ENCODE measurements at regions not wholly inside any gene's neighbourhood (a gene's known extent, or its start where the extent isn't known, plus 50 kb on each side); places are given as distances from the start of the nearest gene placed in this dataset.
A peak's percentile ranks its signal among the peaks of the same experiment; 100 is the strongest.
"Not testable (repeated sequence)": the region's sequence is repeated elsewhere in the genome, so short reads cannot be mapped to it uniquely, and the experiment has no call there.

DNA sequence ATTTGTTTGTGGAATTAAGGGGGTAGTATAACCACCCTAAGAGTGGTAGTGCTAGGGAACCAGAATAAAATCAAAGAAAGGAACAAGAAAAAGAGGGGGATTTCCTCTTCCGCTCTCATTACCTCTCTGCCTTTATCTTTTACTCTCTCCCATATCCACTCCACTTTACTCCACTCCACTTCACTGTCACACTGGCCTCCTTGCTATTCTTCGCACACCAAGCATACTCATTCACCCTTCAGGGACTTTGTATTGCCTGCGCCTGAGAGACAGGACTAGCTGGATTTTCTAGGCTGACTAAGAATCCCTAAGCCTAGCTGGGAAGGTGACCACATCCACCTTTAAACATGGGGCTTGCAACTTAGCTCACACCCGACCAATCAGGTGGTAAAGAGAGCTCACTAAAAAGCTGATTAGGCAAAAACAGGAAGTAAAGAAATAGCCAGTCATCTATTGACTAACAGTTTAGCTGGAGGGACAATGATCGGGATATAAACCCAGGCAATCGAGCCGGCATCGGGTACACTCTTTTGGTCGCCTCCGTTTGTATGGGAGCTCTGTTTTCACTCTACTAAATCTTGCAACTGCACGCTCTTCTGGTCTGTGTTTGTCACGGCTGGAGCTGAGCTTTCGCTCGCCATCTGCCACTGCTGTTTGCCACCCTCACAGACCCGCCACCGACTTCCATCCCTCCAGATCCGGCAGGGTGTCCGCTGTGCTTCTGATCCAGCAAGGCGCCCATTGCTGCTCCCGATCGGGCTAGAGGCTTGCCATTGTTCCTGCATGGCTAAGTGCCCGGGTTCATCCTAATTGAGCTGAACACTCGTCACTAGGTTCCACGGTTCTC, 121.8 kb downstream of the FAM170A start:
- no peaks in the 10 kb centered on the region for H3K36me3 ChIP-seq
- no peaks in the 10 kb centered on the region for H3K27me3 ChIP-seq (ENCODE audit: insufficient read depth, low read depth, severe bottlenecking)
- H3K4me3 ChIP-seq (ENCODE audit: low read depth, low read length), result no peak overlapping the region
- no peak for DNase-seq
- H3K9me3 ChIP-seq (ENCODE audit: severe bottlenecking), result no peaks in the 10 kb centered on the region
- TF ChIP-seq, protein P1, sequence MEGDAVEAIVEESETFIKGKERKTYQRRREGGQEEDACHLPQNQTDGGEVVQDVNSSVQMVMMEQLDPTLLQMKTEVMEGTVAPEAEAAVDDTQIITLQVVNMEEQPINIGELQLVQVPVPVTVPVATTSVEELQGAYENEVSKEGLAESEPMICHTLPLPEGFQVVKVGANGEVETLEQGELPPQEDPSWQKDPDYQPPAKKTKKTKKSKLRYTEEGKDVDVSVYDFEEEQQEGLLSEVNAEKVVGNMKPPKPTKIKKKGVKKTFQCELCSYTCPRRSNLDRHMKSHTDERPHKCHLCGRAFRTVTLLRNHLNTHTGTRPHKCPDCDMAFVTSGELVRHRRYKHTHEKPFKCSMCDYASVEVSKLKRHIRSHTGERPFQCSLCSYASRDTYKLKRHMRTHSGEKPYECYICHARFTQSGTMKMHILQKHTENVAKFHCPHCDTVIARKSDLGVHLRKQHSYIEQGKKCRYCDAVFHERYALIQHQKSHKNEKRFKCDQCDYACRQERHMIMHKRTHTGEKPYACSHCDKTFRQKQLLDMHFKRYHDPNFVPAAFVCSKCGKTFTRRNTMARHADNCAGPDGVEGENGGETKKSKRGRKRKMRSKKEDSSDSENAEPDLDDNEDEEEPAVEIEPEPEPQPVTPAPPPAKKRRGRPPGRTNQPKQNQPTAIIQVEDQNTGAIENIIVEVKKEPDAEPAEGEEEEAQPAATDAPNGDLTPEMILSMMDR (IDR thresholded peaks at IDR 0.05; ENCODE audit: low read depth, low read length), result no peak
- H3K27ac ChIP-seq, result no peak overlapping the region

DNA sequence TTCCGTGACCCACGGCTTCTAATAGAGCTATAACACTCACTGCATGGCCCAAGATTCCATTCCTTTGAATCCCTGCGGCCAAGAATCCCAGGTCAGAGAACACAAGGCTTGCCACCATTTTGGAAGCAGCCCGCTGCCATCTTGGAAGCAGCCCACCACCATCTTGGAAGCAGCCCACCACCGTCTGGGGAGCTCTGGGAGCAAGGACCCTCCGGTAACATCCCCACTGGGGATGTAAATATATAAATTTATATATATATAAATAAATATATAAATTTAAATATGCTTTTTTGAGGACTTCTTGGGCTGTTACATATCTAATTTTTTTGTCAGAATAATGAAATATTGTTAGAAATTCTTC, 122.4 kb downstream of the FAM170A start:
- Histone ChIP-seq H3K27ac (no peak overlapping the region), H3K4me3 (ENCODE audit: low read depth, low read length) (no peak overlapping the region), H3K9me3 (ENCODE audit: severe bottlenecking) (no peaks in the 10 kb centered on the region), H3K36me3 (no peaks in the 10 kb centered on the region), H3K27me3 (ENCODE audit: insufficient read depth, low read depth, severe bottlenecking) (no peaks in the 10 kb centered on the region)
- no peak for DNase-seq
- TF ChIP-seq, protein P1 (IDR thresholded peaks at IDR 0.05; ENCODE audit: low read depth, low read length), result no peak

DNA sequence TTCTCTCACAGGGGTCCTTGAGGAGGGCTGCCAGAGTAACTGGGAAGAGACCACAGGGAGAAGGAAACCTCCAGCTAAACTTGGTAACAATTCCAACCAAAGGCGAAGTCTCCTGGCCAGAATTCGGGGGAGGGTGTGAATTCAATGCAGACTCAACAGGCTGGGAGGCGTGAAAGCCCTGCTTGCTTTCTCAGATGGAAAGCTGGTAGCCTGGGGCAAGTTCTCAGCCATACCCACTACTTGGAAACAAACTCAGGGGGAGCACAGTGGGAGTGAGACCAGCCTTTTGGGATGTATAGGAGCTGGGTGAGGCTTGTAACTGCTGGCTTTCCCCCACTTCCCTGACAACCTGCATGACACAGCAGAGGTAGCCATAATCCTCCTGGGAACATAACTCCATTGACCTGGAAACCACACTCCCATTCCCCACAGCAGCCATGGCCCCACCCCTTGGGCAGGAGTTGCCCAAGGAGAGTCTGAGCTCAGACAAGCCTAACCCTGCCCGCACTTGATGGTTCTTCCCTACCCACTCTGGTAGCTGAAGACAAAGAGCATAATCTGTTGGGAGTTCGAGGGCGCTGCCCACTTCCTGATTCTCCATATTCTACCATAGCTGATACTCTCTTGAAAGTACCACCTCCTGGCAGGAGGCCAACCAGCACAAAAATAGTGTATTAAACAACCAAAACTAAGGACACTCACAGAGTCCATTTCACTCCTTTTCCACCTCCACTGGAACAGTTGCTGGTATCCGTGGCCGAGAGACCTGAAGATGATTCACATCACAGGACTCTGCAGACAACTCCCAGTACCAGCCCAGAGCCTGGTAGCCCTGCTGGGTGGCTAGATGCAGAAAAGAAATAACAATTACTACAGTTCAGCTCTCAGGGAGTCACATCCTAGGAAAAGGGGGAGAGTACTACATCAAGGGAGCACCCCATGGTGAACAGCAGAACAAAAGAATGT, 123.8 kb downstream of the FAM170A start:
- Histone ChIP-seq H3K27ac (no peak overlapping the region), H3K27me3 (ENCODE audit: insufficient read depth, low read depth, severe bottlenecking) (no peaks in the 10 kb centered on the region), H3K9me3 (ENCODE audit: severe bottlenecking) (no peaks in the 10 kb centered on the region), H3K4me3 (ENCODE audit: low read depth, low read length) (no peak overlapping the region), H3K36me3 (no peaks in the 10 kb centered on the region)
- DNase-seq, result no peak
- TF ChIP-seq, protein P1 (IDR thresholded peaks at IDR 0.05; ENCODE audit: low read depth, low read length), result no peak

DNA sequence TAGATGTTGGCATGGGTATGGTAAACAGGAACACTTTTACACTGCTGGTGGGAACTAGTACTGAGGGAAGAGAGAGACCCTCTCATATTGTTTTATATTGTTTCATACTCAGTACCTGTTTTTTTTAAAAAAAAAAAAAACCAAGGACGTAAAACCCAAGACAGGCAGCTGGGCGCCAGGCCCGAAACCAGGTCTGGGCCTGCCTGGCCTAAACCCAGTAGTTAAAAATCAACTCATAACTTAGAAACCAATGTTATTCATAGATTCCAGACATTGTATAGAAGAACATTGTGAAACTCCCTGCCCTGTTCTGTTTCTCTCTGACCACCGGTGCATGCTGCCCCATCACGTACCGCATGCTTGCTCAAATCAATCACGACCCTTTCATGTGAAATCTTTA, 125.5 kb downstream of the FAM170A start:
- not testable (repeated sequence) for DNase-seq; H3K27ac ChIP-seq; H3K4me3 ChIP-seq (ENCODE audit: low read depth, low read length); H3K27me3 ChIP-seq (ENCODE audit: insufficient read depth, low read depth, severe bottlenecking); H3K9me3 ChIP-seq (ENCODE audit: severe bottlenecking); H3K36me3 ChIP-seq

DNA sequence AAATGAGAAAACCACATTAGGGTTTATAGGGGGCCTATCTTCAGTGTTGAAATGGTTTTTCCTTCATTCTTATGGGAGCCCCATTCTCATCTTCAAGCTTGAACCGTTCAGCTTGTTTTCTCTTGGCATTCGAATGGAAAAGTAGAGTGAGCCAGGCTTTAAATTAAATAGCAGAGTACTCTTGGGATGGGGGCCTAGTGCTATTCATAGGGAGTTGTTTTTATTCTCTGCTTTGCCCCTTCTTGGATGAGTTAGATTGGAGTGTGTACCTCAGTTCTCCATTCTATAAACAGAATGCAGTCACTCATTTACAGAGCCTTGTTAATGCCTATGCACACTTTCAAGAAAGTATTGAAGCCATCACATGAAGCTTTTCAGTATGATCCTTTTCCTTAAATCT, 127.9 kb downstream of the FAM170A start:
- Histone ChIP-seq H3K27me3 (ENCODE audit: insufficient read depth, low read depth, severe bottlenecking) (no peaks in the 10 kb centered on the region), H3K4me3 (ENCODE audit: low read depth, low read length) (no peak overlapping the region), H3K36me3 (no peaks in the 10 kb centered on the region), H3K9me3 (ENCODE audit: severe bottlenecking) (no peaks in the 10 kb centered on the region), H3K27ac (no peak overlapping the region)
- TF ChIP-seq, protein P1 (IDR thresholded peaks at IDR 0.05; ENCODE audit: low read depth, low read length), result no peak
- no peak for DNase-seq

DNA sequence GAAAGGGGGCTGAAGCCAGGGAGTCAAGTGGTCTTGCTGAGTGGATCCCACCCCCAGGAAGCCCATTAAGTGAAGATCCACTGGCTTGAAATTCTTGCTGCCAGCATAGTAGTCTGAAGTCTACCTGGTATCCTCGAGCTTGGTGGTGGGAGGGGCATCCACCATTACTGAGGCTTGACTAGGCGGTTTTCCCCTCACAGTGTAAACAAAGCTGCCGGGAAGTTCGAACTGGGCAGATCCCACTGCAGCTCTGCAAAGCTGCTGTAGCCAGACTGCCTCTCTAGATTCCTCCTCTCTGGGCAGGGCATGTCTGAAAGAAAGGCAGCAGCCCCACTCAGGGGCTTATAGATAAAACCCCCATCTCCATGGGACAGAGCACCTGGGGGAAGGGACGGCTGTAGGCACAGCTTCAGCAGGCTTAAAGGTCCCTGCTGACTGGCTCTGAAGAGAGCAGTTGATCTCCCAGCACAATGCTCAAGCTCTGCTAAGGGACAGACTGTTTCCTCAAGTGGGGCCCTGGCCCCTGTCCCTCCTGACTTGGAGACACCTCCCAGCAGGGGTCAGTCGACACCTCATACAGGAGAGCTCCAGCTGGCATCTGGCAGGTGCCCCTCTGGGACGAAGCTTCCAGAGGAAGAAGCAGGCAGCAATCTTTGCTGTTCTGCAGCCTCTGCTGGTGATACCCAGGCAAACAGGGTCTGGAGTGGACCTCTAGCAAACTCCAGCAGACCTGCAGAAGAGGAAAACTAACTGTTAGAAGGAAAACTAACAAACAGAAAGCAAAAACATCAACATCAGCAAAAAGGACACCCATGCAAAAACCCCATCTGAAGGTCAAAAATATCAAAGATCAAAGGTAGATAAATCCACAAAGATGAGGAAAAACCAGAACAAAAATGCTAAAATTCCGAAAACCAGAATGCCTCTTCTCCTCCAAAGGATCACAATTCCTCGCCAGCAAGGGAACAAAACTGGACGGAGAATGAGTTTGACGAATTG, 140.6 kb downstream of the FAM170A start:
- peak; percentile 25 for DNase-seq
- not testable (repeated sequence) for H3K9me3 ChIP-seq (ENCODE audit: severe bottlenecking); H3K36me3 ChIP-seq

DNA sequence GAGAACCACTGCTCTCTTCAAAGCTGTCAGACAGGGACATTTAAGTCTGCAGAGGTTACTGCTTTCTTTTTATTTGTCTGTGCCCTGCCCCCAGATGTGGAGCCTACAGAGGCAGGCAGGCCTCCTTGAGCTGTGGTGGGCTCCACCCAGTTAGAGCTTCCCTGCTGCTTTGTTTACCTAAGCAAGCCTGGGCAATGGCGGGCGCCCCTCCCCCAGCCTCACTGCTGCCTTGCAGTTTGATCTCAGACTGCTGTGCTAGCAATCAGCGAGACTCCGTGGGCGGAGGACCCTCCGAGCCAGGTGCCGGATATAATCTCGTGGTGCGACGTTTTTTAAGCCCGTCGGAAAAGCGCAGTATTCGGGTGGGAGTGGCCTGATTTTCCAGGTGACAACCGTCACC, 150.8 kb downstream of the FAM170A start:
- H3K4me3 ChIP-seq (ENCODE audit: low read depth, low read length); H3K9me3 ChIP-seq (ENCODE audit: severe bottlenecking); H3K27ac ChIP-seq; DNase-seq; H3K27me3 ChIP-seq (ENCODE audit: insufficient read depth, low read depth, severe bottlenecking); H3K36me3 ChIP-seq: not testable (repeated sequence)

More for the DNA sequence above, 140.6 kb downstream of the FAM170A start:
- not testable (repeated sequence) for H3K27ac ChIP-seq; H3K27me3 ChIP-seq (ENCODE audit: insufficient read depth, low read depth, severe bottlenecking); H3K4me3 ChIP-seq (ENCODE audit: low read depth, low read length)

Measured in WERI-Rb-1 (cell line).